ENCODE measurements at regions not wholly inside any gene's neighbourhood (a gene's known extent, or its start where the extent isn't known, plus 50 kb on each side); places are given as distances from the start of the nearest gene placed in this dataset.

- TF ChIP-seq CTCF (IDR thresholded peaks at IDR 0.05) (no peak), POLR2A (IDR thresholded peaks at IDR 0.05) (no peak)
Observed at GRCh38 chr6:145372671-145373151, 362.6 kb downstream of the EPM2A start.
